Hepatocyte (in vitro differentiated cells): ENCODE measurements at regions not wholly inside any gene's neighbourhood (a gene's known extent, or its start where the extent isn't known, plus 50 kb on each side); places are given as distances from the start of the nearest gene placed in this dataset.

Experiments used
- DNase-seq: peaks from one replicate; pipeline ENCODE4 v3.0.0-alpha.2; 2016; ENCODE audit warnings: low spot score
- H2AFZ ChIP-seq: fragments of 200-600 bp; sonication (generic); 2 replicates; pipeline ENCODE4 v1.6.0; 2016; ENCODE audit warnings: antibody characterized with exemption, mild to moderate bottlenecking
- H3K27ac ChIP-seq: fragments of 200-600 bp; sonication (generic); 2 replicates; pipeline ENCODE4 v1.5.1; 2016; ENCODE audit warnings: mild to moderate bottlenecking
- H3K27me3 ChIP-seq: fragments of 200-600 bp; sonication (generic); 2 replicates; pipeline ENCODE4 v1.6.1; 2016
- H3K36me3 ChIP-seq: fragments of 200-600 bp; sonication (generic); replicated peaks from 2 replicates; pipeline ENCODE4 v1.5.1; 2016; ENCODE audit warnings: low read depth; ENCODE audit not compliant: insufficient read depth
- H3K4me1 ChIP-seq: fragments of 200-600 bp; sonication (generic); 2 replicates; pipeline ENCODE4 v1.5.1; 2016; ENCODE audit warnings: mild to moderate bottlenecking, moderate library complexity; ENCODE audit not compliant: insufficient read depth
- H3K4me2 ChIP-seq: fragments of 200-600 bp; sonication (generic); 2 replicates; pipeline ENCODE4 v1.6.0; 2016
- H3K4me3 ChIP-seq: fragments of 200-600 bp; sonication (generic); 2 replicates; pipeline ENCODE4 v1.5.1; 2016; ENCODE audit warnings: mild to moderate bottlenecking
- H3K79me2 ChIP-seq: fragments of 200-600 bp; sonication (generic); 2 replicates; pipeline ENCODE4 v1.6.0; 2017; ENCODE audit warnings: mild to moderate bottlenecking
- H3K9me2 ChIP-seq: fragments of 200-600 bp; sonication (generic); replicated peaks from 2 replicates; pipeline ENCODE4 v1.6.0; 2017; ENCODE audit warnings: mild to moderate bottlenecking; ENCODE audit not compliant: insufficient read depth
- H3K9me3 ChIP-seq: fragments of 200-600 bp; sonication (generic); 2 replicates; pipeline ENCODE4 v1.5.1; 2016; ENCODE audit warnings: low read depth, mild to moderate bottlenecking
- H4K20me1 ChIP-seq: fragments of 200-600 bp; sonication (generic); 2 replicates; pipeline ENCODE4 v1.6.0; 2016; ENCODE audit warnings: mild to moderate bottlenecking; ENCODE audit not compliant: insufficient read depth, poor library complexity, severe bottlenecking
- CTCF ChIP-seq: fragments of 200-600 bp; sonication (generic); IDR thresholded peaks from 2 replicates; pipeline ENCODE4 v1.5.1; 2016; ENCODE audit warnings: antibody characterized with exemption, mild to moderate bottlenecking; ENCODE audit not compliant: poor library complexity
- EZH2 ChIP-seq: fragments of 200-600 bp; sonication (generic); IDR thresholded peaks from 2 replicates; pipeline ENCODE4 v1.6.1; 2016; ENCODE audit warnings: antibody characterized with exemption, mild to moderate bottlenecking, borderline replicate concordance
- EZH2phosphoT487 ChIP-seq: fragments of 200-600 bp; sonication (generic); IDR thresholded peaks from one replicate; pipeline ENCODE4 v1.6.1; 2018; ENCODE audit warnings: antibody characterized with exemption, mild to moderate bottlenecking, low read depth, moderate library complexity; ENCODE audit not compliant: unreplicated experiment, severe bottlenecking
- WGBS: methylation state at CpG from one replicate; pipeline ENCODE4 v1.1.6; 2016; ENCODE audit warnings: low lambda C conversion rate; ENCODE audit errors: missing lambda C conversion rate; 5-methylcytosine and 5-hydroxymethylcytosine counted together

- TF ChIP-seq CTCF (no peak), EZH2phosphoT487 (no peak), EZH2 (no peak)
- H3K4me1 ChIP-seq: no peaks in the 10 kb centered on the region
- H3K9me3 ChIP-seq: no peaks in the 10 kb centered on the region
- H3K79me2 ChIP-seq: no peaks in the 10 kb centered on the region
- no peak for DNase-seq
- WGBS: 77% methylated on average over 6 of the region's 6 CpGs
- H3K36me3 ChIP-seq: no peaks in the 10 kb centered on the region
- no peak overlapping the region for H3K4me3 ChIP-seq
- H3K4me2 ChIP-seq: no peak overlapping the region
- no peak overlapping the region for H2AFZ ChIP-seq
- no peak overlapping the region for H3K27ac ChIP-seq
- no peaks in the 10 kb centered on the region for H3K27me3 ChIP-seq
- H4K20me1 ChIP-seq: no peaks in the 10 kb centered on the region
- H3K9me2 ChIP-seq: no peaks in the 10 kb centered on the region
Observed at GRCh38 chr20:48203252-48203651, 418.0 kb upstream of the SULF2 start.

- H3K4me1 ChIP-seq: no peaks in the 10 kb centered on the region
- 79% methylated on average over 18 of the region's 19 CpGs for WGBS
Observed at GRCh38 chr20:48202334-48203113, 417.2 kb upstream of the SULF2 start.

GRCh38 chr20:48201885-48202284 lies 416.6 kb upstream of the SULF2 start:
- no peak for DNase-seq
- no peaks in the 10 kb centered on the region for H3K4me1 ChIP-seq
- no peak overlapping the region for H2AFZ ChIP-seq
- no peaks in the 10 kb centered on the region for H4K20me1 ChIP-seq
- H3K36me3 ChIP-seq: no peaks in the 10 kb centered on the region
- H3K9me3 ChIP-seq: no peaks in the 10 kb centered on the region
- no peaks in the 10 kb centered on the region for H3K9me2 ChIP-seq
- WGBS: 83% methylated on average over 5 of the region's 5 CpGs
- H3K27ac ChIP-seq: no peak overlapping the region
- no peaks in the 10 kb centered on the region for H3K79me2 ChIP-seq
- TF ChIP-seq EZH2phosphoT487 (no peak), EZH2 (no peak)
- no peak overlapping the region for H3K4me3 ChIP-seq
- H3K27me3 ChIP-seq: no peaks in the 10 kb centered on the region
- H3K4me2 ChIP-seq: no peak overlapping the region

More at GRCh38 chr20:48202334-48203113, 417.2 kb upstream of the SULF2 start:
- H3K9me3 ChIP-seq: no peaks in the 10 kb centered on the region
- no peaks in the 10 kb centered on the region for H3K9me2 ChIP-seq
- TF ChIP-seq EZH2phosphoT487 (no peak), CTCF (no peak), EZH2 (no peak)
- DNase-seq: no peak
- no peaks in the 10 kb centered on the region for H3K79me2 ChIP-seq
- H3K4me2 ChIP-seq: no peak overlapping the region
- H3K27me3 ChIP-seq: no peaks in the 10 kb centered on the region
- H2AFZ ChIP-seq: no peak overlapping the region
- no peaks in the 10 kb centered on the region for H4K20me1 ChIP-seq
- H3K27ac ChIP-seq: no peak overlapping the region
- H3K4me3 ChIP-seq: no peak overlapping the region
- no peaks in the 10 kb centered on the region for H3K36me3 ChIP-seq

- Histone ChIP-seq H2AFZ (no peak overlapping the region), H3K4me3 (no peak overlapping the region)
Observed at GRCh38 chr20:48201188-48201587, 415.9 kb upstream of the SULF2 start.

More at GRCh38 chr20:48201188-48201587, 415.9 kb upstream of the SULF2 start:
- no peak overlapping the region for H3K4me2 ChIP-seq
- DNase-seq: no peak
- TF ChIP-seq CTCF: no peak
- TF ChIP-seq EZH2: no peak
- no peak for TF ChIP-seq EZH2phosphoT487
- H3K9me2 ChIP-seq: no peaks in the 10 kb centered on the region
- no peaks in the 10 kb centered on the region for H3K79me2 ChIP-seq
- H3K36me3 ChIP-seq: no peaks in the 10 kb centered on the region
- no peaks in the 10 kb centered on the region for H3K4me1 ChIP-seq
- no peaks in the 10 kb centered on the region for H3K27me3 ChIP-seq
- H3K9me3 ChIP-seq: no peaks in the 10 kb centered on the region
- no peaks in the 10 kb centered on the region for H4K20me1 ChIP-seq
- H3K27ac ChIP-seq: no peak overlapping the region
- WGBS: 82% methylated on average over 8 of the region's 8 CpGs
